Stimulated activated CD8-positive, alpha-beta memory T cell treated with anti-CD3 and anti-CD28 coated beads, Interleukin-7, amount 100 ng/mL, for 1 hour (primary cell): ENCODE measurements at regions not wholly inside any gene's neighbourhood (a gene's known extent, or its start where the extent isn't known, plus 50 kb on each side); places are given as distances from the start of the nearest gene placed in this dataset.

Experiments used
- DNase-seq, 2 donors: peaks; one replicate each; pipeline ENCODE4 v3.0.0-alpha.2; 2020; ENCODE audit warnings: low read depth in 2 of 2

- no peak for DNase-seq
Observed at GRCh38 chr4:14046642-14047041, 419.1 kb upstream of the BOD1L1 start.

GRCh38 chr4:14047840-14048239, 420.3 kb upstream of the BOD1L1 start:
- DNase-seq, result no peak

GRCh38 chr4:14049946-14050345, 422.4 kb upstream of the BOD1L1 start:
- DNase-seq, result no peak

- no peak for DNase-seq
Observed at GRCh38 chr4:14053291-14053690, 425.8 kb upstream of the BOD1L1 start.

- DNase-seq, result no peak
Observed at GRCh38 chr4:14054391-14054790, 426.9 kb upstream of the BOD1L1 start.

GRCh38 chr4:14059006-14059405, 431.5 kb upstream of the BOD1L1 start:
- DNase-seq, result no peak

GRCh38 chr4:14064984-14065383, 437.5 kb upstream of the BOD1L1 start:
- DNase-seq, result no peak

GRCh38 chr4:14065406-14065805, 437.9 kb upstream of the BOD1L1 start:
- no peak for DNase-seq

- DNase-seq, result no peak
Observed at GRCh38 chr4:14066979-14067378, 439.5 kb upstream of the BOD1L1 start.

GRCh38 chr4:14069886-14070285, 442.4 kb upstream of the BOD1L1 start:
- DNase-seq, result no peak

- no peak for DNase-seq
Observed at GRCh38 chr4:14070289-14070880, 442.9 kb upstream of the BOD1L1 start.

- no peak for DNase-seq
Observed at GRCh38 chr4:14072506-14072905, 445.0 kb upstream of the BOD1L1 start.

GRCh38 chr4:14076776-14077175, 449.3 kb upstream of the BOD1L1 start:
- DNase-seq, result no peak

GRCh38 chr4:14078326-14078725, 450.8 kb upstream of the BOD1L1 start:
- no peak for DNase-seq

GRCh38 chr4:14079601-14080000, 452.1 kb upstream of the BOD1L1 start:
- DNase-seq, result no peak

GRCh38 chr4:14083150-14083549, 455.6 kb upstream of the BOD1L1 start:
- no peak for DNase-seq

- no peak for DNase-seq
Observed at GRCh38 chr4:14084598-14084997, 457.1 kb upstream of the BOD1L1 start.

- no peak for DNase-seq
Observed at GRCh38 chr4:14087459-14087858, 459.9 kb upstream of the BOD1L1 start.

GRCh38 chr4:14087921-14088320, 460.4 kb upstream of the BOD1L1 start:
- DNase-seq, result no peak

GRCh38 chr4:14091531-14091930, 464.0 kb upstream of the BOD1L1 start:
- DNase-seq, result no peak

- no peak for DNase-seq
Observed at GRCh38 chr4:14091966-14092365, 464.4 kb upstream of the BOD1L1 start.

- no peak for DNase-seq
Observed at GRCh38 chr4:14092741-14093140, 465.2 kb upstream of the BOD1L1 start.

GRCh38 chr4:14095831-14096230, 468.3 kb upstream of the BOD1L1 start:
- no peak for DNase-seq

- no peak for DNase-seq
Observed at GRCh38 chr4:14096396-14096965, 469.0 kb upstream of the BOD1L1 start.
